Bone marrow (tissue), 2 donors: ENCODE measurements at regions not wholly inside any gene's neighbourhood (a gene's known extent, or its start where the extent isn't known, plus 50 kb on each side); places are given as distances from the start of the nearest gene placed in this dataset.
"Not testable (repeated sequence)": the region's sequence is repeated elsewhere in the genome, so short reads cannot be mapped to it uniquely, and the experiment has no call there.

Source experiments
- DNase-seq, 2 donors: peaks; one replicate each; lab custom pipeline; 2025; lab: John Stamatoyannopoulos, UW

- DNase-seq, result no peak
Measured at GRCh38 chr15:96123630-96124187, 206.8 kb upstream of the NR2F2 start.

- no peak for DNase-seq
Measured at GRCh38 chr15:96124436-96124835, 206.1 kb upstream of the NR2F2 start.

GRCh38 chr15:96125721-96126415 lies 204.6 kb upstream of the NR2F2 start:
- no peak for DNase-seq

GRCh38 chr15:96126859-96127258 lies 203.6 kb upstream of the NR2F2 start:
- no peak for DNase-seq

DNA sequence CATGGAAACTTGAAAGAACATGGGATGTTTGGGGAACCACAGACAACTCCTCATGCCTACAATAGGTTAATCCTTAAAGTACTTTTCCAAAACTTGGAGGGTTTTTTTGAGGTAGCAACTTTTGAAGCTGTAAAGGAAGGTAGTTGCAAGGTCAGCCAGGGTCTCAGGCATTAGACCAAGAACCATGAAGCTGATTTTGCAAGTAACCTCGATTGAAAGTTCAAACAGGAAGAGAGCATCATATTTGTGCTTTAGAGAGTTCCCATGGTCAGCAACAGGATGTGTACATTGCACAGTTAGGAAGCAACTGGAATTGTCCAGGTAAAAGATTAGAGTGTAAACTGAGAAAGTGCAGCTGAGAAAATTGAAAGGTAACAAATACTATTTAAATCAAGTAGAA lies 199.8 kb upstream of the NR2F2 start:
- DNase-seq, result no peak

DNA sequence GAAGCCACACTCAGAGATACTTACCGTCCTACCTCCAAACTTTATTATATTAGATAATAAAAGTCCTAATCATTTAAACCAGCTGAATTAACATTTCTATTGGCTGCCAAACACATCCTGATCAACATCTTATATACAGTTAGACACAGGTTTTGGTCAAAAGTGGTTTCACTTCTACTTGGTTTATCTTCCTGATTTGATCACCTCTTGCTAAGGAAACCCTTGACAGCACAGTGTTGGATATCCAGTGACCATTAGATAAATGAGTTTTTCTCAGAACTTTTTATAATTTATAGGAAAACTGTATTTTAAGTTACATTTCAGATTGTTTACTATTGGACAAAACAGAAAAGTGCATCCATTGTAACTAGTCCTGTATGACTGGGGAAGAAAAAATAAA lies 198.4 kb upstream of the NR2F2 start:
- no peak for DNase-seq

- DNase-seq, result no peak
Measured at GRCh38 chr15:96135166-96136093, 195.1 kb upstream of the NR2F2 start.

DNA sequence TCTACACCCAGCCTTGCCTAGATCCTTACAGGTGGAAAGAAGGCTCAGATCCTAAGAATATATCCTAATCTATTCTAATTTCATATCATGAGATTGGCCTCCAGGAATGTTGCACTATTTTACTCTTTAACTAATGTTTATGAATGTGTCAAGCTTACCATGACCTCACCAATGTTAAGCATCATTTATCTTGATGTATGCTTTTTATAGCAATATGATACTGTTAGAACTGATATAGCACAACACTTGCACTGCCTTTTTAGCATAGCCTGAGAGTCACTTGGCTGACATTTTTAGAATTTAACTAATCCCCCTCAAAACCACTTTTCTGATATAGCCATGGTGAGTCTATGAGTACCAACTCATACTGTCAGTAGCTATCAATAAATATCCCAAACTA lies 191.5 kb upstream of the NR2F2 start:
- DNase-seq, result no peak

DNA sequence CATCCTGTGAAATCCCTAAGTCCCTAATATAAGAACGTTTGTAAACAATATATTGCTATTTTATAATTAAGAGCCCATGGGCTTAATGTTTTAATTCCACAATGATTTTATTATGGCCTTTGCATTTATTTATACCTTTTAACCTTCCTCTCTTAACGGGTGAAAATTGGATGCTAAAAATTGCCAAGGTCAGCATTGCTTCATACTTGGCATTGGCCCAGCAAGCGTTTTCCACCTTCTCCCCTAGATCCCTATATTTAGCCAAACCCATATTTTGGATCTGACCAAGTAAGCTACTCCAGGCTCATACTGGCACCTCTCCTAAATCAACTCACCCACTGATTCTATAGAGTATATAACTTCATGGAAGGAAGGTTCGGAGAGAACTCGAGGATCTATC lies 188.0 kb upstream of the NR2F2 start:
- DNase-seq, result no peak

GRCh38 chr15:96144734-96145133 lies 185.8 kb upstream of the NR2F2 start:
- no peak for DNase-seq

DNA sequence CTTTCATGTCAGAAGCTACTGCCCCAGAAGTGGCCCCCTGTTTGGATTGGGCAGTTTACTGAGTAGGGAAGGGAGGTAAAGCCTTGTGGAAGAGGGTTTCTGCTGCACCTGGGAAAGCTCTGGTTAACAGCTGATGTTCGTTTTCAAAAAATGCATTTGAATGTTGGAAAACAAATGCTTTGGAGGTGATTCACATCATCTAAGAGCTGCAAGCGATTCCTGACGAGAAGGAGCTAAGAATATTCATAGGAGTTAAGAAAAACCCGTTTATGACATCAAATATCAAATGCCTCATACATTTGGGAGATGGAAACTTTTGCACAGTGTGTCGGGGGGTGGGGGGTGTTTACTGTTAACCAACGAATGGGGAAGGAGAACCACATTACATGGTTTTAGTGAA lies 183.8 kb upstream of the NR2F2 start:
- no peak for DNase-seq

GRCh38 chr15:96147267-96147666 lies 183.2 kb upstream of the NR2F2 start:
- DNase-seq, result no peak

- DNase-seq, result no peak
Measured at GRCh38 chr15:96150254-96150653, 180.2 kb upstream of the NR2F2 start.

DNA sequence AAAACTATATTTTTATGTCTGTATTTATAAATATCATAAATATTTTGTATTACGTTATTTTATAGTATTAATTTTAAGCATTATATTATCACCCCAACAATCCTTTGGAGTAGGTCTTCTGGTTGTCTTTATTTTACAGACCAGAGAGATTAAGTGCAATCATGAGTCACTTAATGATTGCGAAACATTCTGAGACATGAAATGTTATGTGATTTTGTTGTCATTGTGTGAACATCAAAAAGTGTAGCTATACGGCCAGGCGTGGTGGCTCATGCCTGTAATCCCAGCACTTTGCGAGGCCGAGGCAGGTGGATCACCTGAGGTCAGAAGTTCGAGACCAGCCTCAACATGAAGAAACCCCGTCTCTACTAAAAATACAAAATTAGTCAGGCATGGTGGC lies 178.8 kb upstream of the NR2F2 start:
- not testable (repeated sequence) for DNase-seq

DNA sequence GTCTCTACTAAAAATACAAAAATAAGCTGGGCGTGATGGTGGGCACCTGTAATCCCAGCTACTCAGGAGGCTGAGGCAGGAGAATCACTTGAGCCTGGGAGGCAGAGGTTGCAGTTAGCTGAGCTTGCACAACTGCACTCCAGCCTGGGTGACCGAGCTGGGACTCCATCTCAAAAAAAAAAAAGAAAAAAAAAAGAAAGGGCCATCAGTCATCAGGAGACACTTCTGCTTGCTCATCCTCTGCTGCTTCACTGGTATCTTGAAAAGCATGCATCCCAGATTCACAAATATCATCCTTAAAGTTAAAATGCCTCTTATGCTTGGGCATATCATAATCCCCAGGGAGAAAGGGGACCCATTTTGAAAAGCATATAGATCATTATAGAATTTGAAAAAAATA lies 176.6 kb upstream of the NR2F2 start:
- DNase-seq, result no peak

GRCh38 chr15:96158938-96159337 lies 171.6 kb upstream of the NR2F2 start:
- no peak for DNase-seq

- DNase-seq, result no peak
Measured at GRCh38 chr15:96160269-96160668, 170.2 kb upstream of the NR2F2 start.

GRCh38 chr15:96160800-96161199 lies 169.7 kb upstream of the NR2F2 start:
- no peak for DNase-seq

DNA sequence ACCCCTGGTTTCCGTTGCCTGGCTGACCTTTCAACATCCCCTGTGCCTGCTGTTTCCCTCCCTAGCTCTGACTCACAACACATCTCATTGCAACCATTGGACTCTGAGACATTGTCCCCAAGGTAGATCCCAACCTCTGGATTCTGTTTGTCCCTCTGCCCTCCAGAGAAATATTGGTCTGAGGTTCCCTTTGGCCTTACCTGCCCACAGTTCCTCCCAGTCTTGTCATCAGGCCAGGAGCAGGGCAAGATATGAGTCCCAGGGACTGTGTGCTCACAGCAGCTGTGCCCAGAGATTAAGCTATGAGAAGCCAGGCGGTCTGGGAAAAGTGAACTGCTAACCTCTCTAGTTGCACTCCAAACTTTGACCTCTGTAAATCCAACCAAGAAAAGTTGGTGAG lies 168.2 kb upstream of the NR2F2 start:
- no peak for DNase-seq

DNA sequence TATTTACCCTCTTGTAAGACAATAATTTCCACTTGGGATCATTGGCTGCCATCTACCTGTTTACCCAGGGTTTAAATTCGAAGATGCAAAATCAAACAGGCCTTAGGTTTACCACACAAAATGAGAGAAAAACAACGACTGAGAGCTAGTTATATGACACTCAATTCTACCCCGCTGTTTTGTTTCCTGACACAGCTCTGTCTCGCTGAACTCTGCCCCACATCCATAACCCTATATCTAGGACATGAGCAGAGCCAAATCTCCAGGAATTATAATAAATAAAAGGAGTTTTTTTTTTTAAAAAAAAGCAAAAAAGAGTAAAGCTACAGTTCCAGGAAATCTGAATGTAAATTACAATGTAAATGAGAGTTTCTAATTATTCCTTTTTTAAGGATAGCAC lies 165.4 kb upstream of the NR2F2 start:
- DNase-seq, result no peak

DNA sequence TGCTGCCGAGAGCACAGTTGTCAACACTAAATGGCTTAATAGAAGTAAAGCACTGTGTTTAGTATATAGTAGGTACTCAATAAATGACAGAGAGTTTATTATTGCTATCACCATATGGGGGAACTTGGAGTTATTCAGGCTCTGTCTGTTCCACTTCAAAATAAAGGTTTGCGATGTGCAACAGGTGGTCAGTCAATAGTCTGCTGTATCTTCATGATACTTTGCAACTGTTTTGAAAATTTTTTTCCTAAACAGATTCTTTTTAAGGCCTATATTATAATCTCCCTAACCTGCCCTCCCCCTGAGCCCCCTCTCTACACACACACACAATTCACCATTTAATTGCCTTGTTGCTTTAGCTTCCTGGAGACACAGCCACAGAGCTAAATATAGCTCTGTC lies 164.7 kb upstream of the NR2F2 start:
- DNase-seq, result no peak

GRCh38 chr15:96166223-96167200 lies 164.0 kb upstream of the NR2F2 start:
- no peak for DNase-seq
